ENCODE measurements at regions not wholly inside any gene's neighbourhood (a gene's known extent, or its start where the extent isn't known, plus 50 kb on each side); places are given as distances from the start of the nearest gene placed in this dataset.

DNA sequence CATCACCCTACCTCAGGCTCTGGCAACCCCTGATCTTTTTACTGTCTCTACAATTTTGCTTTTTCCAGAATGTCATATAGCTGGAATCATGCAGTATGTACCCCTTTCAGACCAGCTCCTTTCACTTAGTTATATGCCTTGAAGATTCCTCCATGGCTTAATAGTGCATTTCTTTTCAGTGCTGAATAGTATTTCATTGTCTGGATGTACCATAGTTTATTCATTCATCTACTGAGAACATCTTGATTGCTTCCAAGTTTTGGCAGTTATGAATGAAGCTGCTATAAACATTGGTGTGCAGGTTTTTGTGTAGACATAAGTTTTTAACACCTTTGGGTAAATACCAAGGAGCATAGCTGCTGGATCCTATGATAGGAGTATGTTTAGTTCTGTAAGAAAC lies 50.8 kb upstream of the ANP32A start:
- no peak for DNase-seq (ENCODE audit: low spot score)

DNA sequence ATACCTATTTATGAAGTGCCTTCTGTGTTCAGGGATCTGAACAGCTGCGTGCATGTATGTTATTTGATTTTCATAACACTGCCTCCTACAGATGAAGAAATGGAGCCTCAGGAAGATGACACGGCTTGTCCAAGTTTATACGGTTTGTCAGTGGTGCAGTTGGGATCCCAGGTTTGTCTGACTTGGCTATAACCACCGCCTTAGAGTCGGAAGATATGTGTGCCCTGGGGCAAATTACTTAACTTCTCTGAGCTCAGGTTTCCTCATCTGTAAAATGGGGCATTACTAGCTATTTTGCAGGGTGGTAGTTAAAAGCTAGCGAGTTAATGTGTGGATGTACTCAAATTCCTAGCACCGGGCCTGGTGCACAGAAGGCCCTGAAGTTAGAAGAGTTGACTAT lies 54.1 kb upstream of the ANP32A start:
- no peak for DNase-seq (ENCODE audit: low spot score)

- peak; percentile 83 for DNase-seq (ENCODE audit: low spot score)
These were observed 54.8 kb upstream of the SPESP1 start for GRCh38 chr15:68875377-68876116.

GRCh38 chr15:68877626-68878025 lies 52.7 kb upstream of the SPESP1 start:
- DNase-seq (ENCODE audit: low spot score), result no peak

DNA sequence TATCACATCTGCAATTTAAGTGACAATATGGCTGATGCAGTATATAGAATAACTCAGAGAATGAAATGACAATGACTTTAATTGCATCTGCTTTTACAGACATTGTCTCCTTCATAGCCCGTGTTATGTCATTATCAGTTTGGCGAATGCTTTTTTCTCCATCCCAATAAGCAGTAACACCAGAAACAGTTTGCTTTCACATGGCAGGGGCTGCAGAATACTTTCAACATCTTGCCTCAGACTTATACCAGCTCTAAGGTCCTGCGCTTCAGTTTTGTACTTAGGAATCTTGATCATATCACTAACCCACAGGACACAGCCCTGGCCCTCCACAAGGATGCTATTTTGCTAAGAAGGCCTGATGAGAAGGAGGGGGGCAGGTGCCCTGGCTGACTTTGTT lies 49.9 kb upstream of the SPESP1 start:
- no peak for DNase-seq (ENCODE audit: low spot score)
